HepG2 (cell line): ENCODE measurements at regions not wholly inside any gene's neighbourhood (a gene's known extent, or its start where the extent isn't known, plus 50 kb on each side); places are given as distances from the start of the nearest gene placed in this dataset.

Source experiments
- ATAC-seq: fragments of 200-7000 bp; cut with Tn5 transposase; 3 replicates; pipeline ENCODE4 v1.9.1; 2020; ENCODE audit warnings: mild to moderate bottlenecking, moderate library complexity
- BruUV-seq: library from RNA; stranded (reverse); fragments of 400-500 nt; replicated peaks from 2 replicates; lab custom pipeline; 2021; lab: Mats Ljungman, UMichigan
- CTCF ChIA-PET: fragments of 300-600 bp; formaldehyde crosslinking; extraction: SDS; loops from one replicate; lab custom pipeline; 2021; ENCODE audit warnings: low total read pairs, inconsistent platforms, low intra/inter-chr PET ratio; lab: Yijun Ruan, JAX
- POLR2A ChIA-PET: fragments of 350-600 bp; sonication (Branson Sonifier 250); formaldehyde crosslinking; loops from one replicate; lab custom pipeline; 2020; ENCODE audit warnings: antibody characterized with exemption, inconsistent platforms; lab: Yijun Ruan, JAX
- DNase-seq: peaks from one replicate; pipeline ENCODE4 v3.0.0-alpha.2; 2015; ENCODE audit warnings: low spot score
- FAIRE-seq: peaks from 3 replicates; lab custom pipeline; 2011; peaks lifted over from hg19 to GRCh38; lab: Jason Lieb, UNC
- H2AFZ ChIP-seq: one replicate; pipeline ENCODE4 v1.6.1; 2011; ENCODE audit warnings: low read length, inconsistent platforms
- H3K27ac ChIP-seq: fragments of 300-600 bp; 3 replicates; pipeline ENCODE4 v1.8.0; 2011; ENCODE audit warnings: mixed run types, mild to moderate bottlenecking, mixed read lengths, low read length, inconsistent platforms; ENCODE audit not compliant: insufficient read depth; ENCODE audit errors: extremely low read length
- H3K27me3 ChIP-seq, 2 experiments: fragments of 200-600 bp in 1 of 2; 2 replicates in 1 of 2; 3 replicates in 1 of 2; pipeline versions ENCODE4 v1.6.0 to v1.8.0; 2011; ENCODE audit warnings: low read length in 2 of 2, mild to moderate bottlenecking in 2 of 2, moderate library complexity in 2 of 2, inconsistent platforms in 1 of 2; ENCODE audit not compliant: insufficient read depth in 2 of 2, control insufficient read depth in 1 of 2
- H3K36me3 ChIP-seq, 2 experiments: fragments of 200-600 bp in 1 of 2; replicated peaks in 1 of 2; 2 replicates in 1 of 2; 3 replicates in 1 of 2; pipeline versions ENCODE4 v1.5.1 to v1.8.0; 2011; ENCODE audit warnings: low read length in 2 of 2, inconsistent platforms in 1 of 2; ENCODE audit not compliant: insufficient read depth in 2 of 2, control insufficient read depth in 1 of 2
- H3K4me1 ChIP-seq: 2 replicates; pipeline ENCODE4 v1.5.1; 2012; ENCODE audit warnings: low read length, inconsistent platforms; ENCODE audit not compliant: insufficient read depth
- H3K4me2 ChIP-seq: 2 replicates; pipeline ENCODE4 v1.6.0; 2011; ENCODE audit warnings: low read depth, low read length, inconsistent platforms
- H3K4me3 ChIP-seq, 3 experiments: fragments of 200-600 bp in 1 of 3; sonication (generic), shearing (Covaris generic) in 1 of 3; replicated peaks in 1 of 3; 2 replicates each; pipeline ENCODE4 v1.5.1; 2011 to 2016; ENCODE audit warnings: low read length in 3 of 3, inconsistent platforms in 2 of 3, low read depth in 2 of 3, mild to moderate bottlenecking in 2 of 3, control low read depth in 1 of 3, mixed read lengths in 1 of 3; ENCODE audit not compliant: insufficient read depth in 1 of 3
- H3K79me2 ChIP-seq: one replicate; pipeline ENCODE4 v1.6.1; 2011; ENCODE audit warnings: low read length, inconsistent platforms; ENCODE audit not compliant: insufficient read depth
- H3K9ac ChIP-seq: 2 replicates; pipeline ENCODE4 v1.6.0; 2011; ENCODE audit warnings: mild to moderate bottlenecking, low read depth, low read length, inconsistent platforms; ENCODE audit not compliant: insufficient read depth
- H3K9me3 ChIP-seq: 2 replicates; pipeline ENCODE4 v1.5.1; 2012; ENCODE audit warnings: mild to moderate bottlenecking, low read length
- H4K20me1 ChIP-seq: 2 replicates; pipeline ENCODE4 v1.6.0; 2011; ENCODE audit warnings: inconsistent platforms, mild to moderate bottlenecking, low read length, moderate library complexity; ENCODE audit not compliant: insufficient read depth
- GZF1 ChIP-seq: sonication (generic); formaldehyde crosslinking; IDR thresholded peaks from 2 replicates; pipeline ENCODE4 v1.5.1; 2020; ENCODE audit warnings: mild to moderate bottlenecking, missing genetic modification reagents
- HOXA7 ChIP-seq: sonication (generic); formaldehyde crosslinking; IDR thresholded peaks from 2 replicates; pipeline ENCODE4 v1.8.1; 2022; ENCODE audit warnings: mild to moderate bottlenecking, missing genetic modification reagents, moderate library complexity
- IRX3 ChIP-seq: sonication (generic); formaldehyde crosslinking; IDR thresholded peaks from 2 replicates; pipeline ENCODE4 v1.8.1; 2023; ENCODE audit warnings: mild to moderate bottlenecking, low read depth, missing genetic modification reagents, borderline replicate concordance
- MAFK ChIP-seq, 2 experiments: IDR thresholded peaks in 1 of 2; conservative IDR thresholded peaks in 1 of 2; 2 replicates each; pipeline ENCODE4 v1.6.1; 2011; ENCODE audit warnings: improper control_type of control experiment in 2 of 2, low read length in 2 of 2
- PHF5A ChIP-seq: IDR thresholded peaks from one replicate; pipeline ENCODE4 v1.6.1; 2018; ENCODE audit warnings: low read depth, missing genetic modification reagents; ENCODE audit not compliant: unreplicated experiment
- SP140L ChIP-seq: sonication (generic); formaldehyde crosslinking; IDR thresholded peaks from 2 replicates; pipeline ENCODE4 v1.4.0; 2020; ENCODE audit warnings: missing genetic modification reagents, borderline replicate concordance
- USF2 ChIP-seq, 2 experiments: sonication (generic) in 1 of 2; formaldehyde crosslinking in 1 of 2; IDR thresholded peaks; 2 replicates each; pipeline versions ENCODE4 v1.5.1 to v1.6.1; 2011 to 2020; ENCODE audit warnings: borderline replicate concordance in 1 of 2, low read depth in 1 of 2, low read length in 1 of 2, mild to moderate bottlenecking in 1 of 2, missing genetic modification reagents in 1 of 2, moderate library complexity in 1 of 2
- YEATS4 ChIP-seq: sonication (generic); formaldehyde crosslinking; IDR thresholded peaks from 2 replicates; pipeline ENCODE4 v1.4.0; 2020; ENCODE audit warnings: missing genetic modification reagents, borderline replicate concordance
- ZFP62 ChIP-seq: sonication (generic); formaldehyde crosslinking; IDR thresholded peaks from 2 replicates; pipeline ENCODE4 v1.4.0; 2020; ENCODE audit warnings: missing genetic modification reagents
- ZNF446 ChIP-seq: sonication (generic); formaldehyde crosslinking; IDR thresholded peaks from 2 replicates; pipeline ENCODE4 v1.5.0; 2020; ENCODE audit warnings: mild to moderate bottlenecking, missing genetic modification reagents
- ZNF580 ChIP-seq: IDR thresholded peaks from 2 replicates; pipeline ENCODE4 v1.6.1; 2016; ENCODE audit warnings: low read depth, borderline replicate concordance
- WGBS: methylation state at CpG from one replicate; pipeline ENCODE4 v1.1.6; 2017; ENCODE audit warnings: low lambda C conversion rate; 5-methylcytosine and 5-hydroxymethylcytosine counted together
- in situ Hi-C: cut with HindIII; loops from 2 replicates; pipeline ENCODE4 v1.10.0; 2017; ENCODE audit warnings: low pct_unique_long_range_greater_than_20kb; ENCODE audit not compliant: extremely low pct_ligation_motif_present
- intact Hi-C: fragments of 100-400 bp; cut with micrococcal nuclease; formaldehyde crosslinking; loops from one replicate; pipeline ENCODE4 v1.10.0; 2022; ENCODE audit not compliant: unreplicated experiment
- TF ChIP-seq, protein P1 (sequence below): sonication (generic); formaldehyde crosslinking; IDR thresholded peaks from 2 replicates; pipeline ENCODE4 v1.4.0; 2020; ENCODE audit warnings: missing genetic modification reagents
- TF ChIP-seq, protein P2 (sequence below), 2 experiments: sonication (generic) in 1 of 2; formaldehyde crosslinking in 1 of 2; IDR thresholded peaks; 2 replicates each; pipeline versions ENCODE4 v1.4.0 to v1.6.1; 2018 to 2020; ENCODE audit warnings: missing genetic modification reagents in 2 of 2, borderline replicate concordance in 1 of 2, low read depth in 1 of 2, mild to moderate bottlenecking in 1 of 2, missing biosample characterization in 1 of 2
- TF ChIP-seq, protein P3 (sequence below): sonication (generic); formaldehyde crosslinking; IDR thresholded peaks from 2 replicates; pipeline ENCODE4 v1.8.0; 2022; ENCODE audit warnings: missing genetic modification reagents, mild to moderate bottlenecking, borderline replicate concordance
- TF ChIP-seq, protein P4 (sequence below): sonication (generic); formaldehyde crosslinking; IDR thresholded peaks from 2 replicates; pipeline ENCODE4 v1.8.1; 2023; ENCODE audit warnings: mild to moderate bottlenecking, inconsistent platforms, moderate library complexity, missing genetic modification reagents, borderline replicate concordance

GRCh38 chr6:134642279-134642678 lies 307.6 kb downstream of the ALDH8A1 start:
- Histone ChIP-seq H4K20me1 (no peaks in the 10 kb centered on the region), H3K9me3 (no peaks in the 10 kb centered on the region), H3K79me2 (no peaks in the 10 kb centered on the region), H3K9ac (no peak overlapping the region), H3K27ac (no peak overlapping the region), H2AFZ (no peak overlapping the region), H3K4me2 (no peak overlapping the region), H3K4me3 (no peak overlapping the region), H3K36me3 (no peaks in the 10 kb centered on the region), H3K4me1 (0 out of 2 replicates have a peak, but pooled peaks cover 4% of the 10 kb centered on the region), H3K27me3 (no peaks in the 10 kb centered on the region)
- no peak for FAIRE-seq
- no peak for DNase-seq
- in situ Hi-C loops: loop anchor here (5.0 kb wide), 1 partner anchor 470 kb away; no protein-coding TSS in a partner anchor
- 61% methylated on average over 2 of the region's 2 CpGs for WGBS
- no TSS peak for BruUV-seq
- ChIA-PET POLR2A (no interaction called here), CTCF (interaction anchor here (4.8 kb wide), 1 partner anchor 469 kb away, joined by 78 read pairs; no protein-coding TSS in a partner anchor)
- intact Hi-C loops: loop anchor here (10.0 kb wide), 1 partner anchor 187 kb away; no protein-coding TSS in a partner anchor
- ATAC-seq: no peak
- TF ChIP-seq ZNF446 (no peak), YEATS4 (CRISPR knock-in tag) (no peak), ZNF580 (CRISPR knock-in tag) (no peak), USF2 (IDR thresholded peaks at IDR 0.05; ENCODE audit: low read depth, low read length) (no peak), USF2 (CRISPR knock-in tag; IDR thresholded peaks at IDR 0.05; ENCODE audit: borderline replicate concordance) (no peak), MAFK (conservative IDR thresholded peaks at IDR 0.05 in 1 of 2, IDR thresholded peaks at IDR 0.05 in 1 of 2; ENCODE audit: low read length in 2 of 2) (no peak), GZF1 (CRISPR knock-in tag) (no peak), HOXA7 (CRISPR knock-in tag) (no peak), SP140L (CRISPR knock-in tag) (no peak), ZFP62 (CRISPR knock-in tag) (no peak), IRX3 (no peak), PHF5A (CRISPR knock-in tag) (no peak)
- TF ChIP-seq, protein P1, sequence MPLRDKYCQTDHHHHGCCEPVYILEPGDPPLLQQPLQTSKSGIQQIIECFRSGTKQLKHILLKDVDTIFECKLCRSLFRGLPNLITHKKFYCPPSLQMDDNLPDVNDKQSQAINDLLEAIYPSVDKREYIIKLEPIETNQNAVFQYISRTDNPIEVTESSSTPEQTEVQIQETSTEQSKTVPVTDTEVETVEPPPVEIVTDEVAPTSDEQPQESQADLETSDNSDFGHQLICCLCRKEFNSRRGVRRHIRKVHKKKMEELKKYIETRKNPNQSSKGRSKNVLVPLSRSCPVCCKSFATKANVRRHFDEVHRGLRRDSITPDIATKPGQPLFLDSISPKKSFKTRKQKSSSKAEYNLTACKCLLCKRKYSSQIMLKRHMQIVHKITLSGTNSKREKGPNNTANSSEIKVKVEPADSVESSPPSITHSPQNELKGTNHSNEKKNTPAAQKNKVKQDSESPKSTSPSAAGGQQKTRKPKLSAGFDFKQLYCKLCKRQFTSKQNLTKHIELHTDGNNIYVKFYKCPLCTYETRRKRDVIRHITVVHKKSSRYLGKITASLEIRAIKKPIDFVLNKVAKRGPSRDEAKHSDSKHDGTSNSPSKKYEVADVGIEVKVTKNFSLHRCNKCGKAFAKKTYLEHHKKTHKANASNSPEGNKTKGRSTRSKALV (CRISPR knock-in tag): no peak
- TF ChIP-seq, protein P2, sequence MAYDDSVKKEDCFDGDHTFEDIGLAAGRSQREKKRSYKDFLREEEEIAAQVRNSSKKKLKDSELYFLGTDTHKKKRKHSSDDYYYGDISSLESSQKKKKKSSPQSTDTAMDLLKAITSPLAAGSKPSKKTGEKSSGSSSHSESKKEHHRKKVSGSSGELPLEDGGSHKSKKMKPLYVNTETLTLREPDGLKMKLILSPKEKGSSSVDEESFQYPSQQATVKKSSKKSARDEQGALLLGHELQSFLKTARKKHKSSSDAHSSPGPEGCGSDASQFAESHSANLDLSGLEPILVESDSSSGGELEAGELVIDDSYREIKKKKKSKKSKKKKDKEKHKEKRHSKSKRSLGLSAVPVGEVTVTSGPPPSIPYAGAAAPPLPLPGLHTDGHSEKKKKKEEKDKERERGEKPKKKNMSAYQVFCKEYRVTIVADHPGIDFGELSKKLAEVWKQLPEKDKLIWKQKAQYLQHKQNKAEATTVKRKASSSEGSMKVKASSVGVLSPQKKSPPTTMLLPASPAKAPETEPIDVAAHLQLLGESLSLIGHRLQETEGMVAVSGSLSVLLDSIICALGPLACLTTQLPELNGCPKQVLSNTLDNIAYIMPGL (CRISPR knock-in tag; IDR thresholded peaks at IDR 0.05; ENCODE audit: borderline replicate concordance in 1 of 2, low read depth in 1 of 2): no peak
- TF ChIP-seq, protein P3, sequence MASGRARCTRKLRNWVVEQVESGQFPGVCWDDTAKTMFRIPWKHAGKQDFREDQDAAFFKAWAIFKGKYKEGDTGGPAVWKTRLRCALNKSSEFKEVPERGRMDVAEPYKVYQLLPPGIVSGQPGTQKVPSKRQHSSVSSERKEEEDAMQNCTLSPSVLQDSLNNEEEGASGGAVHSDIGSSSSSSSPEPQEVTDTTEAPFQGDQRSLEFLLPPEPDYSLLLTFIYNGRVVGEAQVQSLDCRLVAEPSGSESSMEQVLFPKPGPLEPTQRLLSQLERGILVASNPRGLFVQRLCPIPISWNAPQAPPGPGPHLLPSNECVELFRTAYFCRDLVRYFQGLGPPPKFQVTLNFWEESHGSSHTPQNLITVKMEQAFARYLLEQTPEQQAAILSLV (CRISPR knock-in tag): no peak
- TF ChIP-seq, protein P4, sequence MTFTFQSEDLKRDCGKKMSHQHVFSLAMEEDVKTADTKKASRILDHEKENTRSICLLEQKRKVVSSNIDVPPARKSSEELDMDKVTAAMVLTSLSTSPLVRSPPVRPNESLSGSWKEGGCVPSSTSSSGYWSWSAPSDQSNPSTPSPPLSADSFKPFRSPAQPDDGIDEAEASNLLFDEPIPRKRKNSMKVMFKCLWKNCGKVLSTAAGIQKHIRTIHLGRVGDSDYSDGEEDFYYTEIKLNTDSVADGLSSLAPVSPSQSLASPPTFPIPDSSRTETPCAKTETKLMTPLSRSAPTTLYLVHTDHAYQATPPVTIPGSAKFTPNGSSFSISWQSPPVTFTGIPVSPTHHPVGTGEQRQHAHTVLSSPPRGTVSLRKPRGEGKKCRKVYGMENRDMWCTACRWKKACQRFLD (CRISPR knock-in tag): no peak
